ENCODE measurements at regions not wholly inside any gene's neighbourhood (a gene's known extent, or its start where the extent isn't known, plus 50 kb on each side); places are given as distances from the start of the nearest gene placed in this dataset.

DNA sequence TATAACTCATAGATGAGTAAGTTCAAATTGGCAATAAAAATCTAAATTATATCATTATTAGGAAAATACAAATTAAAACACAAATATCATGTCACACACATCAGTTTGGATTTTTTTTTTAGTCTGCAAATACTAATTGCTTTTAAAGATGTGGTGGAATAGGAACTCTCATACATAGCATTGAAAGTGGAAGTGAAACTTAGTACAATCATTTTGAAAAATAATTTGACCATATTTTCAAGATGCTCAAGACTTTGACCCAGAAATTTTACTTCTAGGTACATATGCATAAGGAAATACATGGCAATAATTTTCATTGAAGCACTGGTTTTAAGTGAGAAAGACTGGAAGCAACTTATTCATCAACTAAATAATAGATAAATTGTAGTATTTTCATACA lies 147.5 kb upstream of the SMIM31 start:
- no peak for DNase-seq
- Histone ChIP-seq H3K27ac (ENCODE audit: insufficient read length, low read depth, low read length) (no peak overlapping the region), H4K5ac (ENCODE audit: insufficient read length, low read depth, low read length) (no peak overlapping the region), H3K56ac (ENCODE audit: insufficient read length, low read depth, low read length) (no peak overlapping the region), H3T11ph (ENCODE audit: low read length) (no peak overlapping the region), H3K9ac (ENCODE audit: extremely low read depth, insufficient read length, low read length) (no peak overlapping the region), H3K23ac (ENCODE audit: insufficient read length, low read depth, low read length) (no peak overlapping the region), H3K14ac (ENCODE audit: insufficient read depth, low read length) (no peak overlapping the region), H2AK5ac (ENCODE audit: insufficient read length, low read length) (no peak overlapping the region), H3K23me2 (ENCODE audit: insufficient read length, low read depth, low read length, poor library complexity, severe bottlenecking) (no peaks in the 10 kb centered on the region), H2BK5ac (ENCODE audit: insufficient read length, low read length) (no peak overlapping the region), H2BK120ac (ENCODE audit: low read depth, low read length, poor library complexity, severe bottlenecking) (no peak overlapping the region), H2BK15ac (ENCODE audit: low read depth, low read length) (no peak overlapping the region), H4K20me1 (ENCODE audit: control insufficient read depth, insufficient read depth, insufficient read length) (no peaks in the 10 kb centered on the region), H2BK20ac (ENCODE audit: low read depth, low read length, poor library complexity, severe bottlenecking) (no peak overlapping the region), H3K79me2 (ENCODE audit: insufficient read depth, low read length) (no peaks in the 10 kb centered on the region), H4K91ac (ENCODE audit: insufficient read length, low read depth, low read length) (no peak overlapping the region), H3K4me2 (ENCODE audit: insufficient read depth, insufficient read length, low read length) (no peak overlapping the region), H3K4me1 (ENCODE audit: insufficient read depth, low read length) (no peaks in the 10 kb centered on the region), H2BK12ac (ENCODE audit: insufficient read length, low read depth, low read length) (no peak overlapping the region), H2AFZ (ENCODE audit: low read length) (no peak overlapping the region), H3K18ac (ENCODE audit: insufficient read length, low read depth, low read length) (no peak overlapping the region), H3K9me3 (ENCODE audit: control insufficient read depth, low read depth, low read length) (no peaks in the 10 kb centered on the region), H3K4ac (ENCODE audit: low read depth, low read length) (no peak overlapping the region), H4K8ac (replicated peaks; ENCODE audit: insufficient read length, low read depth, low read length) (no peak overlapping the region), H3K27me3 (ENCODE audit: insufficient read depth, low read length) (no peaks in the 10 kb centered on the region), H3K79me1 (ENCODE audit: insufficient read depth, low read depth, low read length, poor library complexity, severe bottlenecking) (no peaks in the 10 kb centered on the region)
- Mint-ChIP-seq H3K27ac (no peak overlapping the region), H3K9me3 (peaks cover 13 to 14% of the 10 kb centered on the region in 2 experiments), H3K27me3 (ENCODE audit: low read depth) (no peaks in the 10 kb centered on the region), H3K4me3 (no peak overlapping the region), H3K4me1 (no peaks in the 10 kb centered on the region), H3K36me3 (ENCODE audit: insufficient read depth in 1 of 3, low read depth in 3 of 3) (peaks cover 2 to 8% (median 6%) of the 10 kb centered on the region in 3 experiments; a peak in 5 of 7 replicates)
- TF ChIP-seq, protein P1, sequence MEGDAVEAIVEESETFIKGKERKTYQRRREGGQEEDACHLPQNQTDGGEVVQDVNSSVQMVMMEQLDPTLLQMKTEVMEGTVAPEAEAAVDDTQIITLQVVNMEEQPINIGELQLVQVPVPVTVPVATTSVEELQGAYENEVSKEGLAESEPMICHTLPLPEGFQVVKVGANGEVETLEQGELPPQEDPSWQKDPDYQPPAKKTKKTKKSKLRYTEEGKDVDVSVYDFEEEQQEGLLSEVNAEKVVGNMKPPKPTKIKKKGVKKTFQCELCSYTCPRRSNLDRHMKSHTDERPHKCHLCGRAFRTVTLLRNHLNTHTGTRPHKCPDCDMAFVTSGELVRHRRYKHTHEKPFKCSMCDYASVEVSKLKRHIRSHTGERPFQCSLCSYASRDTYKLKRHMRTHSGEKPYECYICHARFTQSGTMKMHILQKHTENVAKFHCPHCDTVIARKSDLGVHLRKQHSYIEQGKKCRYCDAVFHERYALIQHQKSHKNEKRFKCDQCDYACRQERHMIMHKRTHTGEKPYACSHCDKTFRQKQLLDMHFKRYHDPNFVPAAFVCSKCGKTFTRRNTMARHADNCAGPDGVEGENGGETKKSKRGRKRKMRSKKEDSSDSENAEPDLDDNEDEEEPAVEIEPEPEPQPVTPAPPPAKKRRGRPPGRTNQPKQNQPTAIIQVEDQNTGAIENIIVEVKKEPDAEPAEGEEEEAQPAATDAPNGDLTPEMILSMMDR (conservative IDR thresholded peaks at IDR 0.05), result no peak
